GM23338 (cell line): ENCODE measurements at regions not wholly inside any gene's neighbourhood (a gene's known extent, or its start where the extent isn't known, plus 50 kb on each side); places are given as distances from the start of the nearest gene placed in this dataset.

Experiments
- ATAC-seq: fragments of 200-7000 bp; cut with Tn5 transposase; 3 replicates; pipeline ENCODE4 v1.9.1; 2020
- DNase-seq: peaks from one replicate; pipeline ENCODE4 v3.0.0-alpha.2; 2015; ENCODE audit warnings: low spot score
- H2AFZ ChIP-seq: fragments of 200-600 bp; sonication (generic); 2 replicates; pipeline ENCODE4 v1.8.0; 2016; ENCODE audit warnings: antibody characterized with exemption, mild to moderate bottlenecking, moderate library complexity
- H3F3A ChIP-seq: fragments of 200-600 bp; sonication (generic); replicated peaks from 2 replicates; pipeline ENCODE4 v1.8.0; 2017; ENCODE audit warnings: antibody characterized with exemption, mixed run types, low read depth
- H3K27ac ChIP-seq: fragments of 200-600 bp; sonication (generic); 2 replicates; pipeline ENCODE4 v1.6.1; 2016; ENCODE audit warnings: low read depth
- H3K27me3 ChIP-seq: fragments of 200-600 bp; sonication (generic); 2 replicates; pipeline ENCODE4 v1.8.0; 2016; ENCODE audit warnings: mild to moderate bottlenecking, mixed run types, moderate library complexity; ENCODE audit not compliant: insufficient read depth
- H3K36me3 ChIP-seq: fragments of 200-600 bp; sonication (generic); 2 replicates; pipeline ENCODE4 v1.8.0; 2016; ENCODE audit warnings: mild to moderate bottlenecking; ENCODE audit not compliant: insufficient read depth
- H3K4me1 ChIP-seq: fragments of 200-600 bp; sonication (generic); 2 replicates; pipeline ENCODE4 v1.8.0; 2016; ENCODE audit warnings: mild to moderate bottlenecking, moderate library complexity; ENCODE audit not compliant: insufficient read depth
- H3K4me2 ChIP-seq: fragments of 200-600 bp; sonication (generic); 2 replicates; pipeline ENCODE4 v1.7.1; 2017; ENCODE audit warnings: mixed run types
- H3K4me3 ChIP-seq: fragments of 200-600 bp; sonication (generic); 2 replicates; pipeline ENCODE4 v1.6.1; 2016; ENCODE audit warnings: mixed run types
- H3K79me2 ChIP-seq: fragments of 200-600 bp; sonication (generic); replicated peaks from 2 replicates; pipeline ENCODE4 v1.8.0; 2017; ENCODE audit warnings: mild to moderate bottlenecking; ENCODE audit not compliant: insufficient read depth
- H3K9me2 ChIP-seq: fragments of 200-600 bp; sonication (generic); 2 replicates; pipeline ENCODE4 v1.8.0; 2017; ENCODE audit not compliant: insufficient read depth
- H4K20me1 ChIP-seq: fragments of 200-600 bp; sonication (generic); replicated peaks from 2 replicates; pipeline ENCODE4 v1.8.0; 2017; ENCODE audit warnings: mild to moderate bottlenecking; ENCODE audit not compliant: insufficient read depth
- H3K27ac Mint-ChIP-seq: 2 replicates; pipeline ENCODE4 v1.8.0; 2020; ENCODE audit warnings: inconsistent platforms, mild to moderate bottlenecking, moderate library complexity, mixed read lengths
- H3K27me3 Mint-ChIP-seq: 3 replicates; pipeline ENCODE4 v1.8.0; 2022; ENCODE audit warnings: low read depth, mild to moderate bottlenecking, moderate library complexity, mixed read lengths, inconsistent platforms; ENCODE audit not compliant: insufficient read depth, poor library complexity
- H3K36me3 Mint-ChIP-seq: 3 replicates; pipeline ENCODE4 v1.8.0; 2021; ENCODE audit warnings: low read depth, mild to moderate bottlenecking, inconsistent platforms, moderate library complexity, mixed read lengths
- H3K4me1 Mint-ChIP-seq: 3 replicates; pipeline ENCODE4 v1.8.0; 2020; ENCODE audit warnings: mild to moderate bottlenecking, inconsistent platforms, mixed read lengths
- H3K4me3 Mint-ChIP-seq: 3 replicates; pipeline ENCODE4 v1.8.0; 2021; ENCODE audit warnings: moderate library complexity, mild to moderate bottlenecking, inconsistent platforms, mixed read lengths
- H3K9me3 Mint-ChIP-seq: 3 replicates; pipeline ENCODE4 v1.8.0; 2020; ENCODE audit warnings: moderate library complexity, mild to moderate bottlenecking, inconsistent platforms, mixed read lengths
- EZH2 ChIP-seq: fragments of 200-600 bp; sonication (generic); IDR thresholded peaks from one replicate; pipeline ENCODE4 v1.8.0; 2017; ENCODE audit warnings: antibody characterized with exemption, mild to moderate bottlenecking, low read depth; ENCODE audit not compliant: unreplicated experiment
- JUNB ChIP-seq: IDR thresholded peaks from one replicate; pipeline ENCODE4 v1.6.1; 2016; ENCODE audit warnings: antibody characterized with exemption; ENCODE audit not compliant: unreplicated experiment
- NANOG ChIP-seq: IDR thresholded peaks from 2 replicates; pipeline ENCODE4 v1.6.1; 2016; ENCODE audit warnings: antibody characterized with exemption, borderline replicate concordance
- POLR2AphosphoS5 ChIP-seq: IDR thresholded peaks from 2 replicates; pipeline ENCODE4 v1.6.1; 2016; ENCODE audit warnings: antibody characterized with exemption, low read depth
- STAT1 ChIP-seq: IDR thresholded peaks from one replicate; pipeline ENCODE4 v1.6.1; 2016; ENCODE audit warnings: antibody characterized with exemption; ENCODE audit not compliant: unreplicated experiment
- ZNF114 ChIP-seq: fragments of 250-450 bp; sonication (Bioruptor Pico); IDR thresholded peaks from 2 replicates; pipeline ENCODE4 v1.5.0; 2020; ENCODE audit warnings: mild to moderate bottlenecking, moderate library complexity
- ZNF331 ChIP-seq: fragments of 250-450 bp; sonication (Bioruptor Pico); IDR thresholded peaks from 2 replicates; pipeline ENCODE4 v1.5.0; 2020; ENCODE audit warnings: low read depth, mild to moderate bottlenecking, moderate library complexity
- TF ChIP-seq, protein P1 (sequence below), 2 experiments: fragments of 200-600 bp in 1 of 2; sonication (generic) in 1 of 2; conservative IDR thresholded peaks; 2 replicates each; pipeline versions ENCODE4 v1.5.1 to v1.6.1; 2016 to 2017; ENCODE audit warnings: antibody characterized with exemption in 2 of 2, low read depth in 2 of 2, mild to moderate bottlenecking in 2 of 2, moderate library complexity in 1 of 2
- TF ChIP-seq, protein P2 (sequence below): IDR thresholded peaks from one replicate; pipeline ENCODE4 v1.6.1; 2018; ENCODE audit warnings: antibody characterized with exemption; ENCODE audit not compliant: unreplicated experiment
- TF ChIP-seq, protein P3 (sequence below): IDR thresholded peaks from 2 replicates; pipeline ENCODE4 v1.6.1; 2016; ENCODE audit warnings: antibody characterized with exemption
- TF ChIP-seq, protein P4 (sequence below): fragments of 250-450 bp; sonication (Bioruptor Pico); IDR thresholded peaks from 2 replicates; pipeline ENCODE4 v1.5.0; 2020; ENCODE audit warnings: mild to moderate bottlenecking, moderate library complexity

DNA sequence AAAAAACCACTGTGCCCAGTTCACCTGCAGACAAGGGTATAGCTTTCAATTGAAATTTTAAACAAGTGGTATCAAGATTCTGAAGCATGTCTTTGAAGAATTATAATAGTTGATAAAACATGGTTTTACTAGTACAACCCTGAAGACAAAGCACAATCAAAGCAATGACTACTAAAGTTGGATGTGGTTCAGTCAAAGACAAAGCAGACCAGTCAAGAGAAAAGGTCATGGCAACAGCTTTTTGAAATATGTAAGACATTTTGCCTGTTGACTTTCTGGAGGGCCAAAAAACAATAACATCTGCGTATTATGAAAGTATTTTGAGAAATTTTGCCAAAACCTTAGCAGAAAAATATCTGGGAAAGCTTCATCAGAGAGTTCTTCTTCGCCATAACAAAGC, 1393.6 kb downstream of the SI start:
- H3K36me3 ChIP-seq, result 0 out of 2 replicates have a peak, but pooled peaks cover 2% of the 10 kb centered on the region
- H3K9me2 ChIP-seq, result no peaks in the 10 kb centered on the region
- H3K79me2 ChIP-seq, result no peaks in the 10 kb centered on the region
- ATAC-seq (no peak), DNase-seq (no peak)
- H2AFZ ChIP-seq, result no peak overlapping the region
- Mint-ChIP-seq H3K9me3 (peaks cover 13% of the 10 kb centered on the region), H3K27me3 (peaks cover 3% of the 10 kb centered on the region), H3K27ac (no peak overlapping the region), H3K36me3 (peaks cover 11% of the 10 kb centered on the region; the same call in 2 of the 3 replicates), H3K4me3 (no peak overlapping the region), H3K4me1 (no peaks in the 10 kb centered on the region)
- H3K27me3 ChIP-seq, result no peaks in the 10 kb centered on the region
- no peak overlapping the region for H3K4me2 ChIP-seq
- no peak overlapping the region for H3K4me3 ChIP-seq
- no peak overlapping the region for H3K27ac ChIP-seq
- no peaks in the 10 kb centered on the region for H3F3A ChIP-seq
- no peaks in the 10 kb centered on the region for H3K4me1 ChIP-seq
- TF ChIP-seq POLR2AphosphoS5, result no peak
- TF ChIP-seq, protein P1, sequence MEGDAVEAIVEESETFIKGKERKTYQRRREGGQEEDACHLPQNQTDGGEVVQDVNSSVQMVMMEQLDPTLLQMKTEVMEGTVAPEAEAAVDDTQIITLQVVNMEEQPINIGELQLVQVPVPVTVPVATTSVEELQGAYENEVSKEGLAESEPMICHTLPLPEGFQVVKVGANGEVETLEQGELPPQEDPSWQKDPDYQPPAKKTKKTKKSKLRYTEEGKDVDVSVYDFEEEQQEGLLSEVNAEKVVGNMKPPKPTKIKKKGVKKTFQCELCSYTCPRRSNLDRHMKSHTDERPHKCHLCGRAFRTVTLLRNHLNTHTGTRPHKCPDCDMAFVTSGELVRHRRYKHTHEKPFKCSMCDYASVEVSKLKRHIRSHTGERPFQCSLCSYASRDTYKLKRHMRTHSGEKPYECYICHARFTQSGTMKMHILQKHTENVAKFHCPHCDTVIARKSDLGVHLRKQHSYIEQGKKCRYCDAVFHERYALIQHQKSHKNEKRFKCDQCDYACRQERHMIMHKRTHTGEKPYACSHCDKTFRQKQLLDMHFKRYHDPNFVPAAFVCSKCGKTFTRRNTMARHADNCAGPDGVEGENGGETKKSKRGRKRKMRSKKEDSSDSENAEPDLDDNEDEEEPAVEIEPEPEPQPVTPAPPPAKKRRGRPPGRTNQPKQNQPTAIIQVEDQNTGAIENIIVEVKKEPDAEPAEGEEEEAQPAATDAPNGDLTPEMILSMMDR (conservative IDR thresholded peaks at IDR 0.05; ENCODE audit: low read depth in 2 of 2), result no peak
- TF ChIP-seq ZNF331 (CRISPR knock-in tag), result no peak
- TF ChIP-seq STAT1, result no peak
- TF ChIP-seq NANOG, result no peak
- no peak for TF ChIP-seq ZNF114 (CRISPR knock-in tag)
- TF ChIP-seq, protein P2, sequence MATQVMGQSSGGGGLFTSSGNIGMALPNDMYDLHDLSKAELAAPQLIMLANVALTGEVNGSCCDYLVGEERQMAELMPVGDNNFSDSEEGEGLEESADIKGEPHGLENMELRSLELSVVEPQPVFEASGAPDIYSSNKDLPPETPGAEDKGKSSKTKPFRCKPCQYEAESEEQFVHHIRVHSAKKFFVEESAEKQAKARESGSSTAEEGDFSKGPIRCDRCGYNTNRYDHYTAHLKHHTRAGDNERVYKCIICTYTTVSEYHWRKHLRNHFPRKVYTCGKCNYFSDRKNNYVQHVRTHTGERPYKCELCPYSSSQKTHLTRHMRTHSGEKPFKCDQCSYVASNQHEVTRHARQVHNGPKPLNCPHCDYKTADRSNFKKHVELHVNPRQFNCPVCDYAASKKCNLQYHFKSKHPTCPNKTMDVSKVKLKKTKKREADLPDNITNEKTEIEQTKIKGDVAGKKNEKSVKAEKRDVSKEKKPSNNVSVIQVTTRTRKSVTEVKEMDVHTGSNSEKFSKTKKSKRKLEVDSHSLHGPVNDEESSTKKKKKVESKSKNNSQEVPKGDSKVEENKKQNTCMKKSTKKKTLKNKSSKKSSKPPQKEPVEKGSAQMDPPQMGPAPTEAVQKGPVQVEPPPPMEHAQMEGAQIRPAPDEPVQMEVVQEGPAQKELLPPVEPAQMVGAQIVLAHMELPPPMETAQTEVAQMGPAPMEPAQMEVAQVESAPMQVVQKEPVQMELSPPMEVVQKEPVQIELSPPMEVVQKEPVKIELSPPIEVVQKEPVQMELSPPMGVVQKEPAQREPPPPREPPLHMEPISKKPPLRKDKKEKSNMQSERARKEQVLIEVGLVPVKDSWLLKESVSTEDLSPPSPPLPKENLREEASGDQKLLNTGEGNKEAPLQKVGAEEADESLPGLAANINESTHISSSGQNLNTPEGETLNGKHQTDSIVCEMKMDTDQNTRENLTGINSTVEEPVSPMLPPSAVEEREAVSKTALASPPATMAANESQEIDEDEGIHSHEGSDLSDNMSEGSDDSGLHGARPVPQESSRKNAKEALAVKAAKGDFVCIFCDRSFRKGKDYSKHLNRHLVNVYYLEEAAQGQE, result no peak
- TF ChIP-seq, protein P3, sequence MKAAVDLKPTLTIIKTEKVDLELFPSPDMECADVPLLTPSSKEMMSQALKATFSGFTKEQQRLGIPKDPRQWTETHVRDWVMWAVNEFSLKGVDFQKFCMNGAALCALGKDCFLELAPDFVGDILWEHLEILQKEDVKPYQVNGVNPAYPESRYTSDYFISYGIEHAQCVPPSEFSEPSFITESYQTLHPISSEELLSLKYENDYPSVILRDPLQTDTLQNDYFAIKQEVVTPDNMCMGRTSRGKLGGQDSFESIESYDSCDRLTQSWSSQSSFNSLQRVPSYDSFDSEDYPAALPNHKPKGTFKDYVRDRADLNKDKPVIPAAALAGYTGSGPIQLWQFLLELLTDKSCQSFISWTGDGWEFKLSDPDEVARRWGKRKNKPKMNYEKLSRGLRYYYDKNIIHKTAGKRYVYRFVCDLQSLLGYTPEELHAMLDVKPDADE, result no peak
- no peak for TF ChIP-seq EZH2
- no peaks in the 10 kb centered on the region for H4K20me1 ChIP-seq

DNA sequence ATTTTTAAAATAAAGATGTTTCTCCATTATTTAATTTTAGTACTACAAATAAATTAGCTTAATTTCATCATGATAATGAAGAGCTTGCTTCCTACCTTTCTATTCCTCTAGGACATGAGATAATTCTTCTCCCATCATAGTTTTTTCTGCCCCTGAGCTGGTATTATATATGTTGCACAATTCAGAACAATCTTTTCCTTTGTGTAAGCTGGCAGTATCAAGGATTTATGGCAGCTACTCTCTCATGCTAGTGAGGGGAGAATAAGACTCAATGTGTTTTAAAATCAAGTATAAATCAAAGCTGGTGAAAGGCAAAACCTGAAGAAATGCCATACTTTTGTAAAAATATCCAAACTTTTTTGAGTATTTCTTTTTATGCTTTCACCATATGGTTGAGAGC, 1405.3 kb downstream of the SI start:
- no peaks in the 10 kb centered on the region for H3K27me3 ChIP-seq
- DNase-seq (no peak), ATAC-seq (no peak)
- H3K36me3 Mint-ChIP-seq, result no peaks in the 10 kb centered on the region
- no peaks in the 10 kb centered on the region; the same call in none of the 3 replicates for H3K9me3 Mint-ChIP-seq
- no peak overlapping the region for H3K4me2 ChIP-seq
- no peaks in the 10 kb centered on the region for H4K20me1 ChIP-seq
- no peak overlapping the region for H3K4me3 ChIP-seq
- no peak overlapping the region for H2AFZ ChIP-seq
- no peaks in the 10 kb centered on the region for H3K4me1 ChIP-seq
- no peaks in the 10 kb centered on the region; the same call in 2 of the 3 replicates for H3K4me1 Mint-ChIP-seq
- H3K27me3 Mint-ChIP-seq, result no peaks in the 10 kb centered on the region
- no peak overlapping the region for H3K4me3 Mint-ChIP-seq
- no peak overlapping the region for H3K27ac Mint-ChIP-seq
- no peak overlapping the region for H3K27ac ChIP-seq
- no peaks in the 10 kb centered on the region for H3F3A ChIP-seq
- no peaks in the 10 kb centered on the region for H3K36me3 ChIP-seq
- no peaks in the 10 kb centered on the region for H3K79me2 ChIP-seq
- H3K9me2 ChIP-seq, result no peaks in the 10 kb centered on the region
- TF ChIP-seq, protein P4, sequence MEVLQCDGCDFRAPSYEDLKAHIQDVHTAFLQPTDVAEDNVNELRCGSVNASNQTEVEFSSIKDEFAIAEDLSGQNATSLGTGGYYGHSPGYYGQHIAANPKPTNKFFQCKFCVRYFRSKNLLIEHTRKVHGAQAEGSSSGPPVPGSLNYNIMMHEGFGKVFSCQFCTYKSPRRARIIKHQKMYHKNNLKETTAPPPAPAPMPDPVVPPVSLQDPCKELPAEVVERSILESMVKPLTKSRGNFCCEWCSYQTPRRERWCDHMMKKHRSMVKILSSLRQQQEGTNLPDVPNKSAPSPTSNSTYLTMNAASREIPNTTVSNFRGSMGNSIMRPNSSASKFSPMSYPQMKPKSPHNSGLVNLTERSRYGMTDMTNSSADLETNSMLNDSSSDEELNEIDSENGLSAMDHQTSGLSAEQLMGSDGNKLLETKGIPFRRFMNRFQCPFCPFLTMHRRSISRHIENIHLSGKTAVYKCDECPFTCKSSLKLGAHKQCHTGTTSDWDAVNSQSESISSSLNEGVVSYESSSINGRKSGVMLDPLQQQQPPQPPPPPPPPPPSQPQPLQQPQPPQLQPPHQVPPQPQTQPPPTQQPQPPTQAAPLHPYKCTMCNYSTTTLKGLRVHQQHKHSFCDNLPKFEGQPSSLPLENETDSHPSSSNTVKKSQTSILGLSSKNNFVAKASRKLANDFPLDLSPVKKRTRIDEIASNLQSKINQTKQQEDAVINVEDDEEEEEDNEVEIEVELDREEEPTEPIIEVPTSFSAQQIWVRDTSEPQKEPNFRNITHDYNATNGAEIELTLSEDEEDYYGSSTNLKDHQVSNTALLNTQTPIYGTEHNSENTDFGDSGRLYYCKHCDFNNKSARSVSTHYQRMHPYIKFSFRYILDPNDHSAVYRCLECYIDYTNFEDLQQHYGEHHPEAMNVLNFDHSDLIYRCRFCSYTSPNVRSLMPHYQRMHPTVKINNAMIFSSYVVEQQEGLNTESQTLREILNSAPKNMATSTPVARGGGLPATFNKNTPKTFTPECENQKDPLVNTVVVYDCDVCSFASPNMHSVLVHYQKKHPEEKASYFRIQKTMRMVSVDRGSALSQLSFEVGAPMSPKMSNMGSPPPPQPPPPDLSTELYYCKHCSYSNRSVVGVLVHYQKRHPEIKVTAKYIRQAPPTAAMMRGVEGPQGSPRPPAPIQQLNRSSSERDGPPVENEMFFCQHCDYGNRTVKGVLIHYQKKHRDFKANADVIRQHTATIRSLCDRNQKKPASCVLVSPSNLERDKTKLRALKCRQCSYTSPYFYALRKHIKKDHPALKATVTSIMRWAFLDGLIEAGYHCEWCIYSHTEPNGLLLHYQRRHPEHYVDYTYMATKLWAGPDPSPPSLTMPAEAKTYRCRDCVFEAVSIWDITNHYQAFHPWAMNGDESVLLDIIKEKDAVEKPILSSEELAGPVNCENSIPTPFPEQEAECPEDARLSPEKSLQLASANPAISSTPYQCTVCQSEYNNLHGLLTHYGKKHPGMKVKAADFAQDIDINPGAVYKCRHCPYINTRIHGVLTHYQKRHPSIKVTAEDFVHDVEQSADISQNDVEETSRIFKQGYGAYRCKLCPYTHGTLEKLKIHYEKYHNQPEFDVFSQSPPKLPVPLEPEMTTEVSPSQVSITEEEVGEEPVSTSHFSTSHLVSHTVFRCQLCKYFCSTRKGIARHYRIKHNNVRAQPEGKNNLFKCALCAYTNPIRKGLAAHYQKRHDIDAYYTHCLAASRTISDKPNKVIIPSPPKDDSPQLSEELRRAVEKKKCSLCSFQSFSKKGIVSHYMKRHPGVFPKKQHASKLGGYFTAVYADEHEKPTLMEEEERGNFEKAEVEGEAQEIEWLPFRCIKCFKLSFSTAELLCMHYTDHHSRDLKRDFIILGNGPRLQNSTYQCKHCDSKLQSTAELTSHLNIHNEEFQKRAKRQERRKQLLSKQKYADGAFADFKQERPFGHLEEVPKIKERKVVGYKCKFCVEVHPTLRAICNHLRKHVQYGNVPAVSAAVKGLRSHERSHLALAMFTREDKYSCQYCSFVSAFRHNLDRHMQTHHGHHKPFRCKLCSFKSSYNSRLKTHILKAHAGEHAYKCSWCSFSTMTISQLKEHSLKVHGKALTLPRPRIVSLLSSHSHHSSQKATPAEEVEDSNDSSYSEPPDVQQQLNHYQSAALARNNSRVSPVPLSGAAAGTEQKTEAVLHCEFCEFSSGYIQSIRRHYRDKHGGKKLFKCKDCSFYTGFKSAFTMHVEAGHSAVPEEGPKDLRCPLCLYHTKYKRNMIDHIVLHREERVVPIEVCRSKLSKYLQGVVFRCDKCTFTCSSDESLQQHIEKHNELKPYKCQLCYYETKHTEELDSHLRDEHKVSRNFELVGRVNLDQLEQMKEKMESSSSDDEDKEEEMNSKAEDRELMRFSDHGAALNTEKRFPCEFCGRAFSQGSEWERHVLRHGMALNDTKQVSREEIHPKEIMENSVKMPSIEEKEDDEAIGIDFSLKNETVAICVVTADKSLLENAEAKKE (CRISPR knock-in tag), result no peak
- TF ChIP-seq POLR2AphosphoS5 (no peak), JUNB (no peak)
